AG04450 (cell line): ENCODE measurements at regions not wholly inside any gene's neighbourhood (a gene's known extent, or its start where the extent isn't known, plus 50 kb on each side); places are given as distances from the start of the nearest gene placed in this dataset.

Experiments used
- CTCF ChIA-PET: fragments of 300-600, 350-600 bp; formaldehyde crosslinking; extraction: SDS; loops from one replicate; lab custom pipeline; 2022; ENCODE audit warnings: antibody characterized with exemption, inconsistent platforms; lab: Charles Lee
- POLR2A ChIA-PET: fragments of 350-600 bp; formaldehyde crosslinking; extraction: SDS; loops from one replicate; lab custom pipeline; 2021; ENCODE audit warnings: antibody characterized with exemption, inconsistent platforms; lab: Yijun Ruan, JAX
- DNase-seq: peaks from one replicate; pipeline ENCODE4 v3.0.0-alpha.2; 2011; ENCODE audit warnings: low read depth, low spot score
- H3K27ac ChIP-seq: one replicate; pipeline ENCODE4 v1.5.1; 2012; ENCODE audit warnings: low read depth, low read length, control low read depth
- H3K27me3 ChIP-seq: one replicate; pipeline ENCODE4 v1.6.0; 2012; ENCODE audit warnings: low read length; ENCODE audit not compliant: control insufficient read depth, insufficient read depth
- H3K4me3 ChIP-seq: 2 replicates; pipeline ENCODE4 v1.5.1; 2011; ENCODE audit warnings: mild to moderate bottlenecking, low read depth, low read length, control low read depth
- H3K9me3 ChIP-seq: 2 replicates; pipeline ENCODE4 v1.5.1; 2012; ENCODE audit warnings: low read length; ENCODE audit not compliant: control insufficient read depth, insufficient read depth
- CTCF ChIP-seq: IDR thresholded peaks from 2 replicates; pipeline ENCODE4 v1.5.1; 2011; ENCODE audit warnings: low read depth, low read length, control low read depth, inconsistent platforms

GRCh38 chr2:208970070-208970469, 453.8 kb upstream of the MAP2 start:
- ChIA-PET POLR2A (no interaction called here), CTCF (no interaction called here)
- no peak overlapping the region for H3K27ac ChIP-seq
- H3K4me3 ChIP-seq, result no peak overlapping the region
- no peak for DNase-seq
- H3K9me3 ChIP-seq, result peaks cover 4% of the 10 kb centered on the region; the same call in 1 of the 2 replicates
- no peaks in the 10 kb centered on the region for H3K27me3 ChIP-seq
- TF ChIP-seq CTCF, result no peak

GRCh38 chr2:208977582-208977981, 446.3 kb upstream of the MAP2 start:
- ChIA-PET CTCF (no interaction called here), POLR2A (no interaction called here)
- TF ChIP-seq CTCF, result no peak
- no peak for DNase-seq
- Histone ChIP-seq H3K27me3 (no peaks in the 10 kb centered on the region), H3K27ac (no peak overlapping the region), H3K9me3 (no peaks in the 10 kb centered on the region; the same call in 1 of the 2 replicates), H3K4me3 (no peak overlapping the region)

GRCh38 chr2:208978946-208979345, 444.9 kb upstream of the MAP2 start:
- H3K9me3 ChIP-seq, result no peaks in the 10 kb centered on the region; the same call in 1 of the 2 replicates
- CTCF ChIA-PET, result no interaction called here
- H3K27me3 ChIP-seq, result no peaks in the 10 kb centered on the region
- POLR2A ChIA-PET, result no interaction called here
- DNase-seq, result no peak
- no peak overlapping the region for H3K4me3 ChIP-seq
- TF ChIP-seq CTCF, result no peak
- no peak overlapping the region for H3K27ac ChIP-seq

GRCh38 chr2:208980321-208980720, 443.5 kb upstream of the MAP2 start:
- Histone ChIP-seq H3K27ac (no peak overlapping the region), H3K9me3 (no peaks in the 10 kb centered on the region), H3K4me3 (no peak overlapping the region), H3K27me3 (no peaks in the 10 kb centered on the region)
- no peak for DNase-seq
- ChIA-PET POLR2A (no interaction called here), CTCF (no interaction called here)
- TF ChIP-seq CTCF, result no peak

GRCh38 chr2:208982831-208983230, 441.0 kb upstream of the MAP2 start:
- no peaks in the 10 kb centered on the region for H3K9me3 ChIP-seq
- no peak for TF ChIP-seq CTCF
- no peaks in the 10 kb centered on the region for H3K27me3 ChIP-seq
- H3K4me3 ChIP-seq, result no peak overlapping the region
- H3K27ac ChIP-seq, result no peak overlapping the region
- ChIA-PET POLR2A (no interaction called here), CTCF (no interaction called here)
- DNase-seq, result no peak
